Muscle layer of colon (tissue), 2 donors: ENCODE measurements at regions not wholly inside any gene's neighbourhood (a gene's known extent, or its start where the extent isn't known, plus 50 kb on each side); places are given as distances from the start of the nearest gene placed in this dataset.
"Not testable (repeated sequence)": the region's sequence is repeated elsewhere in the genome, so short reads cannot be mapped to it uniquely, and the experiment has no call there.

ENCODE experiments used
- H3K27ac ChIP-seq: one replicate; pipeline ENCODE4 v1.7.0; 2013; ENCODE audit warnings: low read depth, mild to moderate bottlenecking, low read length, moderate library complexity
- H3K27me3 ChIP-seq, 2 donors: one replicate each; pipeline ENCODE4 v1.7.0; 2013; ENCODE audit warnings: low read length in 2 of 2, mild to moderate bottlenecking in 2 of 2; ENCODE audit not compliant: insufficient read depth in 2 of 2, control insufficient read depth in 1 of 2
- H3K36me3 ChIP-seq: one replicate; pipeline ENCODE4 v1.7.0; 2013; ENCODE audit warnings: mild to moderate bottlenecking, low read length; ENCODE audit not compliant: insufficient read depth
- H3K4me1 ChIP-seq: one replicate; pipeline ENCODE4 v1.7.0; 2013; ENCODE audit warnings: mild to moderate bottlenecking, low read length; ENCODE audit not compliant: insufficient read depth
- H3K4me3 ChIP-seq, 2 donors: one replicate each; pipeline ENCODE4 v1.7.0; 2013; ENCODE audit warnings: low read length in 2 of 2, low read depth in 1 of 2, mild to moderate bottlenecking in 1 of 2, moderate library complexity in 1 of 2
- H3K9ac ChIP-seq: one replicate; pipeline ENCODE4 v1.7.0; 2013; ENCODE audit warnings: low read length
- H3K9me3 ChIP-seq: one replicate; pipeline ENCODE4 v1.7.0; 2013; ENCODE audit warnings: mild to moderate bottlenecking, low read length
- donor health status: abdominal sarcoma.
- donor health status: Adenocarcinoma of cecum.

- H3K4me1 ChIP-seq: peaks cover 15% of the 10 kb centered on the region
- no peaks in the 10 kb centered on the region for H3K27me3 ChIP-seq
- H3K9ac ChIP-seq: no peak overlapping the region
- H3K4me3 ChIP-seq: no peak overlapping the region
- H3K27ac ChIP-seq: no peak overlapping the region
- H3K36me3 ChIP-seq: no peaks in the 10 kb centered on the region
- no peaks in the 10 kb centered on the region for H3K9me3 ChIP-seq
Observed at GRCh38 chr9:86634501-86634900, 280.3 kb upstream of the TUT7 start.

DNA sequence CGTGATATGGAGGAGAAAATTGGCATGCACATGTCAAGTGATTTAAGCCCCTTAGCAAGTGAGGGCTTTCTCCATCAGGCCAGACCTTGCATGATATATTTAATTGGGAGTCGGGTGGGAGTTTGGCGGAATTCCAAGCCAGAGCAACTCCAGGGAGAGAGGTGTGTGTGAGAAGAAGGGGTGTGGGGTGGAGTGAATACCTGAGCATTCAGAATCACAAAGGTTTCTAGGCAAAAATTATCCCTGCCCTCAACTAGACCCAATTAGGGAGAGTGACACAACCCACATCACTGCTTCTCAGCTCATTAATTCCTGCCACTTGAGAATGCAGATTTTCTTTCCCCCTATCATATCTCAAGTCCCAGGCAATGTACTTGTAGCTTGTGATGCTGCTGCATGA lies 279.7 kb upstream of the TUT7 start:
- Histone ChIP-seq H3K27ac (no peak overlapping the region), H3K4me1 (peaks cover 11% of the 10 kb centered on the region), H3K4me3 (no peak overlapping the region), H3K27me3 (no peaks in the 10 kb centered on the region), H3K9ac (no peak overlapping the region), H3K9me3 (no peaks in the 10 kb centered on the region), H3K36me3 (no peaks in the 10 kb centered on the region)

DNA sequence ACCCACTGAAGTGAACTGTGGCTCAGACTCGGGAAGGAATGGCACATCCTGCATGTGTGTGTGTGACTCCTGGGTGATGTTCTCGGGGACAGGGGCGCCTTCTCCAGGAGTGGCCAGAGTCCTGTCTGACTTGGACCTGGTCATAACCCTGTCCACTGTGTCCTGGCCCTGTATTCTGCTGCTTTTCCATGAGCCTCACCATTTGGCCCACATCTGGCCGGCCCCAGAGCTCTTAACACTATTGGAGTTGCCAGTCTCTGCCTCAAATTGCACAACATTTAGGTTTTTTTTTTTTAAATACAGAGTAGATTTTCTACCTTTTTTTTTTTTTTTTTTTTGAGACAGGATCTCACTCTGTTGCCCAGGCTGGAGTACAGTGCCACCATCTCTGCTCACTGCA lies 278.3 kb upstream of the TUT7 start:
- no peak overlapping the region for H3K9ac ChIP-seq
- H3K27ac ChIP-seq: no peak overlapping the region
- H3K36me3 ChIP-seq: no peaks in the 10 kb centered on the region
- H3K4me3 ChIP-seq: no peak overlapping the region
- peaks cover 11% of the 10 kb centered on the region for H3K4me1 ChIP-seq
- H3K27me3 ChIP-seq: no peaks in the 10 kb centered on the region
- no peaks in the 10 kb centered on the region for H3K9me3 ChIP-seq

GRCh38 chr9:86629530-86629929 lies 275.3 kb upstream of the TUT7 start:
- no peaks in the 10 kb centered on the region for H3K36me3 ChIP-seq
- no peaks in the 10 kb centered on the region for H3K4me1 ChIP-seq

GRCh38 chr9:86626802-86627201 lies 272.6 kb upstream of the TUT7 start:
- H3K4me3 ChIP-seq: no peak overlapping the region
- H3K9ac ChIP-seq: no peak overlapping the region
- no peak overlapping the region for H3K27ac ChIP-seq
- H3K36me3 ChIP-seq: no peaks in the 10 kb centered on the region
- H3K4me1 ChIP-seq: no peaks in the 10 kb centered on the region
- H3K9me3 ChIP-seq: no peaks in the 10 kb centered on the region
- H3K27me3 ChIP-seq: no peaks in the 10 kb centered on the region

More at GRCh38 chr9:86629530-86629929, 275.3 kb upstream of the TUT7 start:
- Histone ChIP-seq H3K27me3 (no peaks in the 10 kb centered on the region), H3K9me3 (no peaks in the 10 kb centered on the region), H3K27ac (no peak overlapping the region), H3K4me3 (no peak overlapping the region), H3K9ac (no peak overlapping the region)

DNA sequence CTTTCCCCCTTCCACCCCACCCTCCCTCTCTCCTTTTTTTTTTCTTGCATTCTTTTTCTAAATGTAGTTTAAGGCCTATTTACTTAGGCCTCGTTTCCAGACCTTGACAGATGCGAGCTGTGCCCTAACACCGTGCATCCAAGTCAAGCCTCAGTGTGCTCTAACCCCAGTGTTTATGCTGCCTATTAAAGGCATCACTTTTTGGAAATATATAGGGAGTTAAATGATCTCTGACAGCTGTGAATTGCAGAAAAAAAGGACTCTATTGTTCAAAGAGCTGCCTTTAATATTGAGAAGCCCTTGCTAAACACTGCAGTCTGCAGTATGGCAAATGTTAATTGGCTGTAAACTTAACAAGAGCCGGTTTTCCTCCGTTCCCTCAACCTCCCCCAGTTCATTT lies 270.4 kb upstream of the TUT7 start:
- H3K4me3 ChIP-seq: no peak overlapping the region
- no peak overlapping the region for H3K27ac ChIP-seq
- no peaks in the 10 kb centered on the region for H3K27me3 ChIP-seq
- no peaks in the 10 kb centered on the region for H3K4me1 ChIP-seq
- no peak overlapping the region for H3K9ac ChIP-seq
- no peaks in the 10 kb centered on the region for H3K9me3 ChIP-seq
- H3K36me3 ChIP-seq: no peaks in the 10 kb centered on the region

- Histone ChIP-seq H3K27ac (no peak overlapping the region), H3K9me3 (no peaks in the 10 kb centered on the region), H3K36me3 (no peaks in the 10 kb centered on the region), H3K4me3 (no peak overlapping the region), H3K27me3 (no peaks in the 10 kb centered on the region), H3K9ac (no peak overlapping the region), H3K4me1 (peaks cover 13% of the 10 kb centered on the region)
Observed at GRCh38 chr9:86614871-86615849, 260.9 kb upstream of the TUT7 start.

DNA sequence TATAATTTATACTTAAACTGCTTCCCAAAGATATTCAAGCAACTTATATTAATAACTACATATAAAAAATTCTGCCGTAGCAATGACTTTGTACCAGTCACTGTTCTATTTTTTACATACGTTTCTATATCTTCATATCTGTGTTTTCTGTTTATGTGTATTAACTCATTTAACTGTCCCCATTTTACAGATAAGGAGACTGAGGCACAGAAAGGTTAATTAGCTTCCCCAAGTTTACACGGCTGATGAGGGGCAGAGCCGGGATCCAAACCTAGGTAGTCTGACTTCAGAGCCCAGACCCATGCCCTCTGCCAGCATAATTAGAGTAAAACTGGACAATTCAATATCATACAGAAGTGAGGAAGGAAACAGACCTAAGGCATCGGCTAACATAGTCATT lies 259.7 kb upstream of the TUT7 start:
- Histone ChIP-seq H3K4me1 (peaks cover 13% of the 10 kb centered on the region), H3K9me3 (no peaks in the 10 kb centered on the region), H3K27ac (no peak overlapping the region), H3K9ac (no peak overlapping the region), H3K4me3 (no peak overlapping the region), H3K27me3 (no peaks in the 10 kb centered on the region), H3K36me3 (no peaks in the 10 kb centered on the region)

- H3K9me3 ChIP-seq, H3K36me3 ChIP-seq, H3K4me3 ChIP-seq, H3K27me3 ChIP-seq, H3K27ac ChIP-seq, H3K9ac ChIP-seq: not testable (repeated sequence)
- H3K4me1 ChIP-seq: peaks cover 13% of the 10 kb centered on the region
Observed at GRCh38 chr9:86611534-86611933, 257.3 kb upstream of the TUT7 start.

- no peak overlapping the region for H3K9ac ChIP-seq
- H3K27ac ChIP-seq: no peak overlapping the region
- H3K4me3 ChIP-seq: no peak overlapping the region
- H3K4me1 ChIP-seq: peaks cover 13% of the 10 kb centered on the region
- H3K27me3 ChIP-seq: no peaks in the 10 kb centered on the region
- H3K9me3 ChIP-seq: no peaks in the 10 kb centered on the region
- H3K36me3 ChIP-seq: no peaks in the 10 kb centered on the region
Observed at GRCh38 chr9:86605303-86605702, 251.1 kb upstream of the TUT7 start.

GRCh38 chr9:86604741-86605140 lies 250.5 kb upstream of the TUT7 start:
- no peaks in the 10 kb centered on the region for H3K27me3 ChIP-seq

DNA sequence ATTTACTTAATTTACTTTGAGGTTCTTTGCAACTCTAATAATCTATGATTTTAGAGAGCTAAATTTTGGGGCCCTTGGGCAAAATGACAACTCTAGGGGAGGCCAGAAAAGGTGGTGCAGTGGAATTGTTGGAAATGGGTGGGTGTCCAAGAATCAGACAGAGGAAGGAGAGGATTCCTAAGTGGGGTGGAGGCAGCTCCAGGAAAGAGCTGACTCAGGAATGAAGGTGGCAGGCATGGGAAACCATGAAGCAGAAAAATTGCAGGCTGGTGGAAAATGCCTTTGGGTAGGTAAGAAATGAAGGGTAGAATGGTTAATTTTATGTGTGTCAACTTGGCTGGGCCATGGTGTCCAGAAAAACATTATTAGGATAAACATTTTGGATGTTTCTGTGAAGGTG lies 248.5 kb upstream of the TUT7 start:
- Histone ChIP-seq H3K9ac (no peak overlapping the region), H3K27me3 (no peaks in the 10 kb centered on the region), H3K4me1 (peaks cover 25% of the 10 kb centered on the region), H3K9me3 (no peaks in the 10 kb centered on the region), H3K36me3 (no peaks in the 10 kb centered on the region), H3K27ac (no peak overlapping the region), H3K4me3 (no peak overlapping the region)

More at GRCh38 chr9:86604741-86605140, 250.5 kb upstream of the TUT7 start:
- peaks cover 14% of the 10 kb centered on the region for H3K4me1 ChIP-seq
- no peaks in the 10 kb centered on the region for H3K36me3 ChIP-seq
- H3K9me3 ChIP-seq: no peaks in the 10 kb centered on the region
- no peak overlapping the region for H3K9ac ChIP-seq
- H3K27ac ChIP-seq: no peak overlapping the region
- no peak overlapping the region for H3K4me3 ChIP-seq
